Smooth muscle cell (in vitro differentiated cells): ENCODE measurements at regions not wholly inside any gene's neighbourhood (a gene's known extent, or its start where the extent isn't known, plus 50 kb on each side); places are given as distances from the start of the nearest gene placed in this dataset.

Experiments used
- DNase-seq: peaks from one replicate; lab custom pipeline; 2025; ENCODE audit not compliant: unreplicated experiment; lab: John Stamatoyannopoulos, UW
- H2AFZ ChIP-seq: fragments of 200-600 bp; sonication (generic); 2 replicates; pipeline ENCODE4 v1.6.0; 2016; ENCODE audit warnings: antibody characterized with exemption, low read depth, mild to moderate bottlenecking
- H3F3A ChIP-seq: fragments of 200-600 bp; sonication (generic); 2 replicates; pipeline ENCODE4 v1.6.0; 2017; ENCODE audit warnings: antibody characterized with exemption, low read depth
- H3K27ac ChIP-seq: fragments of 200-600 bp; sonication (generic); 2 replicates; pipeline ENCODE4 v1.5.1; 2016; ENCODE audit warnings: low read depth, mild to moderate bottlenecking
- H3K27me3 ChIP-seq: fragments of 200-600 bp; sonication (generic); 2 replicates; pipeline ENCODE4 v1.6.1; 2016; ENCODE audit warnings: low read depth, mild to moderate bottlenecking
- H3K36me3 ChIP-seq: fragments of 200-600 bp; sonication (generic); 2 replicates; pipeline ENCODE4 v1.5.1; 2016; ENCODE audit warnings: low read depth
- H3K4me1 ChIP-seq: fragments of 200-600 bp; sonication (generic); 2 replicates; pipeline ENCODE4 v1.5.1; 2016; ENCODE audit warnings: low read depth
- H3K4me2 ChIP-seq: fragments of 200-600 bp; sonication (generic); 2 replicates; pipeline ENCODE4 v1.6.0; 2016; ENCODE audit warnings: mild to moderate bottlenecking
- H3K4me3 ChIP-seq: fragments of 200-600 bp; sonication (generic); 2 replicates; pipeline ENCODE4 v1.5.1; 2016; ENCODE audit warnings: mild to moderate bottlenecking
- H3K79me2 ChIP-seq: fragments of 200-600 bp; sonication (generic); 2 replicates; pipeline ENCODE4 v1.6.0; 2016; ENCODE audit warnings: low read depth, mild to moderate bottlenecking
- H3K9ac ChIP-seq: fragments of 200-600 bp; sonication (generic); 2 replicates; pipeline ENCODE4 v1.6.0; 2016; ENCODE audit warnings: low read depth
- H3K9me3 ChIP-seq: fragments of 200-600 bp; sonication (generic); replicated peaks from 2 replicates; pipeline ENCODE4 v1.5.1; 2016; ENCODE audit warnings: low read depth
- H4K20me1 ChIP-seq: fragments of 200-600 bp; sonication (generic); 2 replicates; pipeline ENCODE4 v1.6.0; 2016; ENCODE audit warnings: low read depth
- WGBS: methylation state at CpG from one replicate; pipeline ENCODE4 v1.1.7; 2016; ENCODE audit warnings: low lambda C conversion rate; 5-methylcytosine and 5-hydroxymethylcytosine counted together
- TF ChIP-seq, protein P1 (sequence below): fragments of 200-600 bp; sonication (generic); IDR thresholded peaks from 2 replicates; pipeline ENCODE4 v1.5.1; 2017; ENCODE audit warnings: borderline replicate concordance, mild to moderate bottlenecking, antibody characterized with exemption; ENCODE audit not compliant: insufficient read depth, poor library complexity, severe bottlenecking

GRCh38 chr6:167650730-167651317 lies 175.9 kb upstream of the AFDN start:
- H3F3A ChIP-seq: no peaks in the 10 kb centered on the region
- no peak for DNase-seq
- H3K4me3 ChIP-seq: no peak overlapping the region
- H3K79me2 ChIP-seq: no peaks in the 10 kb centered on the region
- H3K9ac ChIP-seq: no peak overlapping the region
- WGBS: 74% methylated on average over 12 of the region's 12 CpGs
- H3K4me2 ChIP-seq: no peak overlapping the region
- no peak overlapping the region for H2AFZ ChIP-seq
- no peaks in the 10 kb centered on the region for H4K20me1 ChIP-seq
- H3K36me3 ChIP-seq: no peaks in the 10 kb centered on the region
- no peaks in the 10 kb centered on the region for H3K27me3 ChIP-seq
- H3K4me1 ChIP-seq: peaks cover 4% of the 10 kb centered on the region
- TF ChIP-seq, protein P1, sequence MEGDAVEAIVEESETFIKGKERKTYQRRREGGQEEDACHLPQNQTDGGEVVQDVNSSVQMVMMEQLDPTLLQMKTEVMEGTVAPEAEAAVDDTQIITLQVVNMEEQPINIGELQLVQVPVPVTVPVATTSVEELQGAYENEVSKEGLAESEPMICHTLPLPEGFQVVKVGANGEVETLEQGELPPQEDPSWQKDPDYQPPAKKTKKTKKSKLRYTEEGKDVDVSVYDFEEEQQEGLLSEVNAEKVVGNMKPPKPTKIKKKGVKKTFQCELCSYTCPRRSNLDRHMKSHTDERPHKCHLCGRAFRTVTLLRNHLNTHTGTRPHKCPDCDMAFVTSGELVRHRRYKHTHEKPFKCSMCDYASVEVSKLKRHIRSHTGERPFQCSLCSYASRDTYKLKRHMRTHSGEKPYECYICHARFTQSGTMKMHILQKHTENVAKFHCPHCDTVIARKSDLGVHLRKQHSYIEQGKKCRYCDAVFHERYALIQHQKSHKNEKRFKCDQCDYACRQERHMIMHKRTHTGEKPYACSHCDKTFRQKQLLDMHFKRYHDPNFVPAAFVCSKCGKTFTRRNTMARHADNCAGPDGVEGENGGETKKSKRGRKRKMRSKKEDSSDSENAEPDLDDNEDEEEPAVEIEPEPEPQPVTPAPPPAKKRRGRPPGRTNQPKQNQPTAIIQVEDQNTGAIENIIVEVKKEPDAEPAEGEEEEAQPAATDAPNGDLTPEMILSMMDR: no peak
- H3K27ac ChIP-seq: no peak overlapping the region
- no peaks in the 10 kb centered on the region for H3K9me3 ChIP-seq

DNA sequence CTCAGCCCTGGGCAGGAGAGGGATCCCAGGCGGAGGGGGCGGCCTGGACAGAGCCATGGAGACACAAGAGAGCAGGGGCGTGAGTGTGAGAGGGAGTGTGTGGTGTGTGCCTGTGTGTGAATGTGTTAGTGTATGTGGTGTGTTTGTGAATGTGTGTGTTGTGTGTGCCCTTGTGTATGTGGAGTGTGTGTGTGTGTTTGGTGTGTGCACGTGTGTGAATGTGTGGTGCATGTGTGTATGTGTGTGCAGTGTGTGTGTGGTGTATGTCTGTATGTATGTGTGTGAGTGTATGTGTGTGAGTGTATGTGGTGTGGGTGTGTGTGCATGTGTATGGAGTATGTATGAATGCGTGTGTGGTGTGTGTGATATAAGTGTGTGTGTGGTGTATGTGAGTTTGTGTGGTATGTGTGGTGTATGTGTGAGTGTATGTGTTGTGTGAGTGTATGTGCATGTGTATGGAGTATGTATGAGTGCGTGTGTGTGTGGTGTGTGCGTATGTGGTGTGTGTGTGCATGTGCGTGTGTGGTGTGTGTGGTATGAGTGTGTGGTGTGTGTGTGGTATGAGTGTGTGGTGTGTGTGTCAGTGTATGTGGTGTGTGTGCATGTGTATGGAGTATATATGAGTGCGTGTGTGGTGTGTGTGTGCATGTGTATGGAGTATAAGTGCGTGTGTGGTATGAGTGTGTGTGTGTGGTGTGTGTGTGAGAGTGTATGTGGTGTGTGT lies 175.2 kb upstream of the AFDN start:
- no peak overlapping the region for H3K4me3 ChIP-seq
- H2AFZ ChIP-seq: no peak overlapping the region
- H3K27me3 ChIP-seq: no peaks in the 10 kb centered on the region
- H3K9ac ChIP-seq: no peak overlapping the region
- H3K36me3 ChIP-seq: no peaks in the 10 kb centered on the region
- no peak for DNase-seq
- H3K27ac ChIP-seq: no peak overlapping the region
- peaks cover 4% of the 10 kb centered on the region for H3K4me1 ChIP-seq
- H3K9me3 ChIP-seq: no peaks in the 10 kb centered on the region
- H4K20me1 ChIP-seq: no peaks in the 10 kb centered on the region
- WGBS: 82% methylated on average over 10 of the region's 10 CpGs
- TF ChIP-seq, protein P1: no peak
- H3K4me2 ChIP-seq: no peak overlapping the region
- H3K79me2 ChIP-seq: no peaks in the 10 kb centered on the region
- H3F3A ChIP-seq: no peaks in the 10 kb centered on the region

GRCh38 chr6:167652042-167652700 lies 174.5 kb upstream of the AFDN start:
- Histone ChIP-seq H3K36me3 (no peaks in the 10 kb centered on the region), H3K79me2 (no peaks in the 10 kb centered on the region), H3K4me1 (peaks cover 4% of the 10 kb centered on the region), H4K20me1 (no peaks in the 10 kb centered on the region), H3K27ac (no peak overlapping the region), H3K9ac (no peak overlapping the region), H3K27me3 (no peaks in the 10 kb centered on the region), H2AFZ (no peak overlapping the region), H3K4me3 (no peak overlapping the region), H3K9me3 (no peaks in the 10 kb centered on the region), H3F3A (no peaks in the 10 kb centered on the region), H3K4me2 (no peak overlapping the region)
- DNase-seq: no peak
- TF ChIP-seq, protein P1: no peak
- WGBS: 91% methylated on average over 22 of the region's 23 CpGs

GRCh38 chr6:167652701-167653095 lies 174.0 kb upstream of the AFDN start:
- no peak overlapping the region for H3K4me2 ChIP-seq
- WGBS: 73% methylated on average over 13 of the region's 13 CpGs
- H3F3A ChIP-seq: no peaks in the 10 kb centered on the region
- H3K27ac ChIP-seq: no peak overlapping the region
- no peaks in the 10 kb centered on the region for H3K9me3 ChIP-seq
- DNase-seq: no peak
- H3K4me3 ChIP-seq: no peak overlapping the region
- no peak overlapping the region for H3K9ac ChIP-seq
- TF ChIP-seq, protein P1: no peak
- no peaks in the 10 kb centered on the region for H3K27me3 ChIP-seq
- H3K4me1 ChIP-seq: peaks cover 2% of the 10 kb centered on the region
- no peak overlapping the region for H2AFZ ChIP-seq
- no peaks in the 10 kb centered on the region for H3K79me2 ChIP-seq
- H4K20me1 ChIP-seq: no peaks in the 10 kb centered on the region
- no peaks in the 10 kb centered on the region for H3K36me3 ChIP-seq
